ENCODE measurements at regions not wholly inside any gene's neighbourhood (a gene's known extent, or its start where the extent isn't known, plus 50 kb on each side); places are given as distances from the start of the nearest gene placed in this dataset.

GRCh38 chr11:28472904-28473303 is 364.7 kb downstream of the METTL15 start:
- TF ChIP-seq, protein P1, sequence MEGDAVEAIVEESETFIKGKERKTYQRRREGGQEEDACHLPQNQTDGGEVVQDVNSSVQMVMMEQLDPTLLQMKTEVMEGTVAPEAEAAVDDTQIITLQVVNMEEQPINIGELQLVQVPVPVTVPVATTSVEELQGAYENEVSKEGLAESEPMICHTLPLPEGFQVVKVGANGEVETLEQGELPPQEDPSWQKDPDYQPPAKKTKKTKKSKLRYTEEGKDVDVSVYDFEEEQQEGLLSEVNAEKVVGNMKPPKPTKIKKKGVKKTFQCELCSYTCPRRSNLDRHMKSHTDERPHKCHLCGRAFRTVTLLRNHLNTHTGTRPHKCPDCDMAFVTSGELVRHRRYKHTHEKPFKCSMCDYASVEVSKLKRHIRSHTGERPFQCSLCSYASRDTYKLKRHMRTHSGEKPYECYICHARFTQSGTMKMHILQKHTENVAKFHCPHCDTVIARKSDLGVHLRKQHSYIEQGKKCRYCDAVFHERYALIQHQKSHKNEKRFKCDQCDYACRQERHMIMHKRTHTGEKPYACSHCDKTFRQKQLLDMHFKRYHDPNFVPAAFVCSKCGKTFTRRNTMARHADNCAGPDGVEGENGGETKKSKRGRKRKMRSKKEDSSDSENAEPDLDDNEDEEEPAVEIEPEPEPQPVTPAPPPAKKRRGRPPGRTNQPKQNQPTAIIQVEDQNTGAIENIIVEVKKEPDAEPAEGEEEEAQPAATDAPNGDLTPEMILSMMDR (conservative IDR thresholded peaks at IDR 0.05; ENCODE audit: low read depth, low read length): no peak
- no peak overlapping the region for H3K4me3 ChIP-seq (ENCODE audit: low read length)
- no peak for DNase-seq (ENCODE audit: low read depth)

- no peak for DNase-seq (ENCODE audit: low read depth)
- TF ChIP-seq, protein P1 (conservative IDR thresholded peaks at IDR 0.05; ENCODE audit: low read depth, low read length): no peak
- H3K4me3 ChIP-seq (ENCODE audit: low read length): no peak overlapping the region
Measured at GRCh38 chr11:28471537-28471936, 363.3 kb downstream of the METTL15 start.

DNA sequence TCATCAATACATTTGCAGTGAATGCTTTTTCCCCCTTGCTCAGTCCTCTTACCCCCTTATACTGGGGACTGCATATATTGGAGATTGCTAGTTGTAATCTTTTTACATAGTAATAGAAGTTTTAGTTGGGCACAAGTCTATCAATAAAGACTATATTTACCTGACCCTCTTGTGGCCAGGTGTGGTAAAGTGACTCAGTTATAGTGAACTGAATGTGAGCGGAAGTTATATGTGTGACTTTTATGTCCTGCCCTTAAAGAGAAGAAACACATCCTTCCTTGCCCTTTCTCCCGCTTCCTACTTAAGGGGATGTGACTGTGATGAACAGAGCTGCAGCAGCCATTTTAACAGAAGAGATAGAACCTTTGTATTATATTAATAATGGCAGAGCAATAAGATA is 362.0 kb downstream of the METTL15 start:
- no peak overlapping the region for H3K4me3 ChIP-seq (ENCODE audit: low read length)
- DNase-seq (ENCODE audit: low read depth): no peak
- TF ChIP-seq, protein P1 (conservative IDR thresholded peaks at IDR 0.05; ENCODE audit: low read depth, low read length): no peak

DNA sequence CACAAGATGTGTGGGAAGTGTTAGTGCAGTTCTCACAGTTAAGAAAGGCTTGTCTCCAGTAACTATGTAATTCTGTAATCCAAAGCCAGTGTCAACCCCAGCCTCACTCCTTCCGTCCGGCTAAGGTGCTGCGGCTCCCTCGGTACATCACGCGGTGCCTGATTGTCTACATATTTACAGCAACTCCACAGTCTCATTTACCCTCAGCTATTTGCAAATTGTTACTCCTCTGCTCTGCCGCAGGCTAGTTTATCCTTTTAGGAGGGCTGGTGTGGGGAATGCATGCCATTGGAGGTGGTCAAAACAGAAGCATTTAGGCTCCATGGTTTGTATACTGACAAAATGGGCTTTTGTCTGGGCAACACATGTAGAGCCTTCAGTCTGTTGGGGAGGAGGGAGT is 358.3 kb downstream of the METTL15 start:
- TF ChIP-seq, protein P1 (conservative IDR thresholded peaks at IDR 0.05; ENCODE audit: low read depth, low read length): no peak
- no peak overlapping the region for H3K4me3 ChIP-seq (ENCODE audit: low read length)
- DNase-seq (ENCODE audit: low read depth): no peak

- DNase-seq (ENCODE audit: low read depth): no peak
- TF ChIP-seq, protein P1 (conservative IDR thresholded peaks at IDR 0.05; ENCODE audit: low read depth, low read length): no peak
- no peak overlapping the region for H3K4me3 ChIP-seq (ENCODE audit: low read length)
Measured at GRCh38 chr11:28464252-28464867, 356.2 kb downstream of the METTL15 start.

DNA sequence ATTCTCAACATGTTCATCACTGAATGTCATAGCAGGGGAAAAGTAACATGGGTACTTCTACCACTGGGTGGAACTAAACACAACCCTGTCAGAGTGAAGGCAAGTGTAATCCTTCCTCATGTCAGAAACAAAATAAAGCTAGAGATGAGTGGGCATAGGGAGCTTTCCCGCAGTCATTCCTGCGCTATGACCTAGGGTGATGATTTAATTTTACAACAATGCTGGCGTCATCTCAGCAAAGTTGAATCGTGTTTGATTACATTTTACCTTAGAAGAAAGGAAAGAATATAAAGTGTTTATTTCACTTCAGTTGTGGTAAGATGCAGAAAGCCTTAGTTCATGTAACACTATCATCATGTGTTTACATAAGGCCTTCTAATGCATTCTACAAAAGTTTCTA is 355.6 kb downstream of the METTL15 start:
- DNase-seq (ENCODE audit: low read depth): no peak
- no peak overlapping the region for H3K4me3 ChIP-seq (ENCODE audit: low read length)
- TF ChIP-seq, protein P1 (conservative IDR thresholded peaks at IDR 0.05; ENCODE audit: low read depth, low read length): no peak

- no peak for DNase-seq (ENCODE audit: low read depth)
Measured at GRCh38 chr11:28461846-28462245, 353.7 kb downstream of the METTL15 start.

More at GRCh38 chr11:28461846-28462245, 353.7 kb downstream of the METTL15 start:
- no peak overlapping the region for H3K4me3 ChIP-seq (ENCODE audit: low read length)
- TF ChIP-seq, protein P1 (conservative IDR thresholded peaks at IDR 0.05; ENCODE audit: low read depth, low read length): no peak
